ENCODE measurements at regions not wholly inside any gene's neighbourhood (a gene's known extent, or its start where the extent isn't known, plus 50 kb on each side); places are given as distances from the start of the nearest gene placed in this dataset.

DNA sequence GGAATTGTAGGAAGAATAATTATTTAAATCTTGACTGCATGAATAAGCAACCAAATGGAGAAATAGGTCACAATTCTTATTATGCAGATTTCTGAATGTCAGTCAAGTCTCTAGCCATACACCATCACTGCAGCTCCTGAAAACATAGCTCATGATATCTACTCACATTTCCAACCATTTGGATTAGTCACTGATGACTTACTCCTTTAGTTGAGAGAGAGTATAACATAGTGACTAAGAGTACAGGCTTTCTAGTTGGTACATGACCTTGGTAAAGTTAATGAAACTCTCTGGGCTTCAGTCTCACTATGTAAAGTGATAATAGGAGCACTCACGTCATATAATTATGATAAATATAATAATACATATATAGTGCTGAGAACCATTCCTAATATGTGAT, 265.2 kb downstream of the KCNA4 start:
- Histone ChIP-seq H3K9me3 (no peaks in the 10 kb centered on the region), H3K4me3 (no peak overlapping the region), H3K36me3 (ENCODE audit: low read depth, missing control alignments) (no peaks in the 10 kb centered on the region), H3K27ac (no peak overlapping the region), H3K27me3 (no peaks in the 10 kb centered on the region), H3K4me1 (no peaks in the 10 kb centered on the region)
- intact Hi-C loops (cut with DNase I; ENCODE audit: low total_unique reads): no loop called here
- no peak for DNase-seq
- WGBS, 2 donors: 48 to 49% methylated on average over 1 of the region's 1 CpG
- TF ChIP-seq, protein P1, sequence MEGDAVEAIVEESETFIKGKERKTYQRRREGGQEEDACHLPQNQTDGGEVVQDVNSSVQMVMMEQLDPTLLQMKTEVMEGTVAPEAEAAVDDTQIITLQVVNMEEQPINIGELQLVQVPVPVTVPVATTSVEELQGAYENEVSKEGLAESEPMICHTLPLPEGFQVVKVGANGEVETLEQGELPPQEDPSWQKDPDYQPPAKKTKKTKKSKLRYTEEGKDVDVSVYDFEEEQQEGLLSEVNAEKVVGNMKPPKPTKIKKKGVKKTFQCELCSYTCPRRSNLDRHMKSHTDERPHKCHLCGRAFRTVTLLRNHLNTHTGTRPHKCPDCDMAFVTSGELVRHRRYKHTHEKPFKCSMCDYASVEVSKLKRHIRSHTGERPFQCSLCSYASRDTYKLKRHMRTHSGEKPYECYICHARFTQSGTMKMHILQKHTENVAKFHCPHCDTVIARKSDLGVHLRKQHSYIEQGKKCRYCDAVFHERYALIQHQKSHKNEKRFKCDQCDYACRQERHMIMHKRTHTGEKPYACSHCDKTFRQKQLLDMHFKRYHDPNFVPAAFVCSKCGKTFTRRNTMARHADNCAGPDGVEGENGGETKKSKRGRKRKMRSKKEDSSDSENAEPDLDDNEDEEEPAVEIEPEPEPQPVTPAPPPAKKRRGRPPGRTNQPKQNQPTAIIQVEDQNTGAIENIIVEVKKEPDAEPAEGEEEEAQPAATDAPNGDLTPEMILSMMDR (IDR thresholded peaks at IDR 0.05): no peak
- no peak for TF ChIP-seq POLR2A (IDR thresholded peaks at IDR 0.05)

DNA sequence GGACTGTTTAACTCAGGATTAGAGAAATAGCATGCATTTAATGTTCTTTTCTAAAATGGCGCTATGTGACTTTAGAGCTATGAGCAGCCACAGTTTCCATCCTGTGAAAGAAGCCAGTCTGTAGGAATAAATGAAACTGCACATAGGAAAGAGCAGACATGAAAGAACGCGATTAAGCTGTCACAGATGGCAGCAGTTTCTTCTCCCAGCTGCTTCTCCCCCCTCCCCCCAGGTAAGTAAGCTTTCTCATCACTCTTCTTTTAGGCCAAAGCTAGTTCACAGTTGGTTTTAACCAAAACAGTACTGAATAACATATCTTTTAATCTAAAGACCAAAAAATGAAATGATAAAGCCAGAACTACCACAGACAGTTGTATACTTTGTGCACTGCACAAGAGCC, 266.4 kb downstream of the KCNA4 start:
- intact Hi-C loops (cut with DNase I; ENCODE audit: low total_unique reads): no loop called here
- DNase-seq: no peak
- 64 to 72% methylated on average over 3 of the region's 3 CpGs for WGBS, 2 donors

DNA sequence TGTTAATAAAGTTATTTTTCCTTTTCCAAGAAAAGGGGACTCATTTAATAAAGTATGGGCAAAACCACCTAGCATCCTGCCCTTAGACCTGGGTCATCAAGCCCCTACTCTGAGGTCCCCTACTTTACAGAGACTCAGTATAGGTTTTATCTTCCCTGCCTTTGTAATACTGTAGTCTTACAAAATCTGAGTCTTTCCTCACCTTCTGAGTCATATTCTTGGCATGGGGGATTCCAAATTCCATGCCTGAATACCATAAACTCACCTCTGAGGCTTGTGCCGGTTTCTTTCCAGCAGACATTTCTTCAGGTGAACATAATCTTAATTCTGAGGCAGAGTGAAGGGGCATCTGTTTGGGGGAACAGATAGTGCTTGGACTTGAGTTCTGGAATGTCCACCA, 282.5 kb downstream of the KCNA4 start:
- intact Hi-C loops (cut with DNase I; ENCODE audit: low total_unique reads): no loop called here
- no peaks in the 10 kb centered on the region for H3K27me3 ChIP-seq
- DNase-seq: no peak
- no peak for TF ChIP-seq POLR2A (IDR thresholded peaks at IDR 0.05)
- TF ChIP-seq, protein P1 (IDR thresholded peaks at IDR 0.05): no peak
- no peaks in the 10 kb centered on the region for H3K9me3 ChIP-seq
- H3K27ac ChIP-seq: no peak overlapping the region
- no peak overlapping the region for H3K4me3 ChIP-seq
- whole genome bisulfite sequencing, 2 donors: 69 to 81% methylated on average over 1 of the region's 1 CpG
- H3K36me3 ChIP-seq (ENCODE audit: low read depth, missing control alignments): no peaks in the 10 kb centered on the region
- H3K4me1 ChIP-seq: no peaks in the 10 kb centered on the region

More for the DNA sequence above, 266.4 kb downstream of the KCNA4 start:
- Histone ChIP-seq H3K4me3 (no peak overlapping the region), H3K4me1 (no peaks in the 10 kb centered on the region), H3K36me3 (ENCODE audit: low read depth, missing control alignments) (no peaks in the 10 kb centered on the region), H3K27ac (no peak overlapping the region), H3K9me3 (no peaks in the 10 kb centered on the region), H3K27me3 (no peaks in the 10 kb centered on the region)
- TF ChIP-seq POLR2A (IDR thresholded peaks at IDR 0.05): no peak
- TF ChIP-seq, protein P1 (IDR thresholded peaks at IDR 0.05): no peak

DNA sequence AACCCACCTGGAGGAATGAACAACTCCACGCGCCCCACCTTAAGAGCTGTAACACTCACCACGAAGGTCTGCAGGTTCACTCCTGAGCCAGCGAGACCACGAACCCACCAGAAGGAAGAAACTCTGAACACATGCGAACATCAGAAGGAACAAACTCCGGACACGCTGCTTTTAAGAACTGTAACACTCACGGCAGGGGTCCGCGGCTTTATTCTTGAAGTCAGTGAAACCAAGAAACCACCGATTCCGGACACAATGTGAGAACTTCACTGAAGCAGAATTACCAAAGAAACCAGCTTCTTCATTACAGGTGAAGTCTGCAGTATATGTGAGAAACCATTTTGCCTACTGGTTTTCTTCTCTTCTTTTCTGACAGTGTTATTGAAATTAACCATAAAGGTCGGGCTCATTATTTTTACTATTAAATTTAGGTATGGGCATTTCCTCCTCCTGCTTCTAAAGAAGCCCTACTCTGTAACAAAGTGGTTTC, 303.0 kb downstream of the KCNA4 start:
- 91% methylated on average over 14 of the region's 14 CpGs for WGBS, 2 donors
- intact Hi-C loops (cut with DNase I; ENCODE audit: low total_unique reads): no loop called here
- no peaks in the 10 kb centered on the region for H3K36me3 ChIP-seq (ENCODE audit: low read depth, missing control alignments)
- DNase-seq: no peak
- H3K27ac ChIP-seq: no peak overlapping the region
- no peaks in the 10 kb centered on the region for H3K27me3 ChIP-seq
- TF ChIP-seq, protein P1 (IDR thresholded peaks at IDR 0.05): no peak
- no peak for TF ChIP-seq POLR2A (IDR thresholded peaks at IDR 0.05)
- no peaks in the 10 kb centered on the region for H3K9me3 ChIP-seq
- no peaks in the 10 kb centered on the region for H3K4me1 ChIP-seq
- H3K4me3 ChIP-seq: no peak overlapping the region

DNA sequence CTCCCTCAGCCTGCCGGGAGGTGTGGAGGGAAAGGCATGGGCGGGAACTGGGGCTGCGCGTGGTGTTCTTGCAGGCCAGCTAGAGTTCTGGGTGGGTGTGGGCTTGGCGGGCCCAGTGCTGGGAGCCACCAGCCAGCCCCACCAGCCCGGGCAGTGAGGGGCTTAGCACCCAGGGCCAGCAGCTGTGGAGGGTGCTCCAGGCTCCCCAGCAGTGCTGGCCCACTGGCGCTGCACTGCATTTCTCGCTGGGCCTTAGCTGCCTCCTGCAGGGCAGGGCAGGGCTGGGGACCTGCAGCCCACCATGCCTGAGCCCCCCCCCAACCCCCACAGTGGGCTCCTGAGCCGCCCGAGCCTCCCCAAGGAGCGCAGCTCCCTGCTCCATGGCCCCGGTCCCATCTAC, 304.2 kb downstream of the KCNA4 start:
- intact Hi-C loops (cut with DNase I; ENCODE audit: low total_unique reads): no loop called here
- WGBS, 2 donors: 94 to 100% methylated on average over 2 to 9 of the region's 12 CpGs
- no peaks in the 10 kb centered on the region for H3K4me1 ChIP-seq
- no peaks in the 10 kb centered on the region for H3K27me3 ChIP-seq
- no peak for DNase-seq
- no peak for TF ChIP-seq POLR2A (IDR thresholded peaks at IDR 0.05)
- TF ChIP-seq, protein P1 (IDR thresholded peaks at IDR 0.05): no peak
- no peaks in the 10 kb centered on the region for H3K36me3 ChIP-seq (ENCODE audit: low read depth, missing control alignments)
- no peaks in the 10 kb centered on the region for H3K9me3 ChIP-seq
- H3K27ac ChIP-seq: no peak overlapping the region
- no peak overlapping the region for H3K4me3 ChIP-seq
